PC-9 (cell line): ENCODE measurements at regions not wholly inside any gene's neighbourhood (a gene's known extent, or its start where the extent isn't known, plus 50 kb on each side); places are given as distances from the start of the nearest gene placed in this dataset.

Source experiments
- EZH2 ChIP-seq: fragments of 200-600 bp; sonication (generic); IDR thresholded peaks from 2 replicates; pipeline ENCODE4 v1.8.0; 2017; ENCODE audit warnings: antibody characterized with exemption, low read depth
- TF ChIP-seq, protein P1 (sequence below): fragments of 200-600 bp; sonication (generic); conservative IDR thresholded peaks from 2 replicates; pipeline ENCODE4 v1.6.1; 2017; ENCODE audit warnings: mixed run types, antibody characterized with exemption, mild to moderate bottlenecking, moderate library complexity

- TF ChIP-seq EZH2: no peak
- TF ChIP-seq, protein P1, sequence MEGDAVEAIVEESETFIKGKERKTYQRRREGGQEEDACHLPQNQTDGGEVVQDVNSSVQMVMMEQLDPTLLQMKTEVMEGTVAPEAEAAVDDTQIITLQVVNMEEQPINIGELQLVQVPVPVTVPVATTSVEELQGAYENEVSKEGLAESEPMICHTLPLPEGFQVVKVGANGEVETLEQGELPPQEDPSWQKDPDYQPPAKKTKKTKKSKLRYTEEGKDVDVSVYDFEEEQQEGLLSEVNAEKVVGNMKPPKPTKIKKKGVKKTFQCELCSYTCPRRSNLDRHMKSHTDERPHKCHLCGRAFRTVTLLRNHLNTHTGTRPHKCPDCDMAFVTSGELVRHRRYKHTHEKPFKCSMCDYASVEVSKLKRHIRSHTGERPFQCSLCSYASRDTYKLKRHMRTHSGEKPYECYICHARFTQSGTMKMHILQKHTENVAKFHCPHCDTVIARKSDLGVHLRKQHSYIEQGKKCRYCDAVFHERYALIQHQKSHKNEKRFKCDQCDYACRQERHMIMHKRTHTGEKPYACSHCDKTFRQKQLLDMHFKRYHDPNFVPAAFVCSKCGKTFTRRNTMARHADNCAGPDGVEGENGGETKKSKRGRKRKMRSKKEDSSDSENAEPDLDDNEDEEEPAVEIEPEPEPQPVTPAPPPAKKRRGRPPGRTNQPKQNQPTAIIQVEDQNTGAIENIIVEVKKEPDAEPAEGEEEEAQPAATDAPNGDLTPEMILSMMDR: no peak
Measured at GRCh38 chr6:121548131-121548530, 112.7 kb downstream of the GJA1 start.
